ENCODE measurements at regions not wholly inside any gene's neighbourhood (a gene's known extent, or its start where the extent isn't known, plus 50 kb on each side); places are given as distances from the start of the nearest gene placed in this dataset.
"Not testable (repeated sequence)": the region's sequence is repeated elsewhere in the genome, so short reads cannot be mapped to it uniquely, and the experiment has no call there.

DNA sequence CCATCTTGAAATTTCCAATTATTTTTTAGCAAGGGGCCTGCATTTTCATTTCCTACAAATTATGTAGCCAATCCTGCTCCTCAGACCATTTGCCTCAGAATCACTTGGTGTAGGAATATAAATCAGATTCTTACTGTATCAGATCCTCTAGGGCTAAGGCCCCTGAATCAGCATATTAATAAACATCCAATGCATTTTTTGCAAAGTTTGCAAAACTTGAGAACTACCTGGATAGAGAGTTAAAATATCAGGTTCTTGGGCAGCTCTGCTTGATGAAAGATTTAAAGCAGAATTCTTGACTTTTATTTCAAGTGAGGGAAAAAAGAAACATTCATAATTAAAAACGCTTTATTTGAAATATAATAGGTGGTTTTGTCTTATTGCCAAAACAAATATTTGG is 82.2 kb upstream of the MAN1A1 start:
- no peak for DNase-seq

DNA sequence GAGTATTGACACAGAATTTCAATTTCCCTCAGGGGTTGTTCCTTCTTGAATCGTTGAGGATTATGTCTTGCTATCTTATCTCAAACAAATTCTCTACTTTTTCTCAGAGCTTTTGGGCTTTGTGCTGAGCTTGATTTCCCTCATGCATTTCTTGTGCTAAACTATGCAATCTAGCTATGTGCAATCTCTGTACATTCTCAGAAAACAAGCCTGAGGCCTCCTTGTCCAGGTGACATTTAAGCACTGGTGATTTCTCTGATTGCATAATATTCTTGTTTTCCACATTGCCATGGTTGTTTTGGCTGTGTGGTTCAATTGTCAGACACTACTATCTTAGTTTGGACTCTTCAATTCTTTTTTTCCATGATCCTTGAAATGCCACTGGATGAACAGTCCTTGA is 81.2 kb upstream of the MAN1A1 start:
- no peak for DNase-seq

DNA sequence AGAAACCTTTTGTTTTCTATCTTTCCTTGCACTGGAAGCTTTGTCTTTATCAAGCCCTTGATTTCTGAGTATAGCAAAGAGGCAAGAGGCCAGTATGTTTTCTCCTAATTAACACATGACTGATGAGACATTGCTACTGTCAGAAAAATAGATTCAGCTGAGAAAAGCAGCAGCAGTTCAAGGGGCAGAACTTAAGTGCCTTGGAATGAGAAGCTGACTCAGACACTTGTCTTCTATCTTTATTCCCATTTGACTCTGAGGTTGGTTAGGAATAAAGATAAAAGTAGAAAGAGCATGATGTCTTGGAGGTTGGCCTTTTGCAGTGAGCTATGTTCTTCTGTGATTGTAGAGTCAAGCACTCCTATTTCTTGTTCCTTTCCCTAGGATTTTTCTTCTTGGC is 79.1 kb upstream of the MAN1A1 start:
- no peak for DNase-seq

DNA sequence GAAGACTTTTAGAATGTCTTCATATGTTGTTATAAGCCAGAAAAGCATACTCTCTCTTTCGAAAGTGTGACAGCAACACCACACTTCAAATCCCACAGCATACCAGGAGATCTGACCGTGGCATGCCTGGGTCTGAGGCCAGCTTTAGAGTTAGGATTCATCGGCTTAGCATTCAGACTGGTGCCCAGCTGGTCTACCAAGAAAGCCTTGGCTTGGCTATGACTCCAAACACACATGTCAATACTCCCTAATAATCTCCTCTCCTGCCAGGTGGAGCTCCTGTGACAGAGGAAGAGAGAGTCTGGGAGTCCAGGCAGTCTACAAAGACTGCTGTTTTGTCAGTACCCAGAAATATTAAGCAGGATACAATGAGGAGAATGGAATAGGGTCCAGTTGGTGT is 77.1 kb upstream of the MAN1A1 start:
- no peak for DNase-seq

DNA sequence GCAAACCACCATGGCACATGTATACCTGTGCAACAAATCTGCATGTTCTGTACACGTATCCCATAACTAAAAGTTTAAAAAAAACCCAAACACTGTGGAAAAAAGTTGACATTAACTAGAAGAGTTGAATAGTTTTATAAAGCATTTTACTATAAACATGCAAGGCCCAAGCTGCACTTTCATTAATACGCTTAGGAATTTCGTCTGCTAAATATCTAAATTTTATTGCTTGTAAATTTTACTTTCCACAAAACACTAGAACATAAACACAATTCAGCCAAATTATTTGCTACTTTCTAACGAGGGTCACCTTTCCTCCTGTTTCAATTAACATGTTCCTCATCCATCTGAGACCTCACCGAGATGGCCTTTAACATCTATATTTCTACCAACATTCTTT is 74.4 kb upstream of the MAN1A1 start:
- no peak for DNase-seq

DNA sequence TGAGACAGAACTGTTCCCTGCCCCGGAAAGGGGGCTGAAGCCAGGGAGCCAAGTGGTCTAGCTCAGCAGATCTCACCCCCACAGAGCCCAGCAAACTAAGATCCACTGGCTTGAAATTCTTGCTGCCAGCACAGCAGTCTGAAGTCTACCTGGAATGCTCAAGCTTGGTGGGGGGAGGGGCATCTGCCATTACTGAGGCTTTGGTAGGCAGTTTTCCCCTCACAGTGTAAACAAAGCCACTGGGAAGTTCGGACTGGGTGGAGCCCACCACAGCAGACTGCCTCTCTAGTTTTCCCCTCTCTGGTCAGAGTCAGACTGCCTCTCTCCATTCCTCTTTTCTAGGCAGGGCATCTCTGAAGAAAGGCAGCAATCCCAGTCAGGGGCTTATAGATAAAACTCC is 68.5 kb upstream of the MAN1A1 start:
- not testable (repeated sequence) for DNase-seq

DNA sequence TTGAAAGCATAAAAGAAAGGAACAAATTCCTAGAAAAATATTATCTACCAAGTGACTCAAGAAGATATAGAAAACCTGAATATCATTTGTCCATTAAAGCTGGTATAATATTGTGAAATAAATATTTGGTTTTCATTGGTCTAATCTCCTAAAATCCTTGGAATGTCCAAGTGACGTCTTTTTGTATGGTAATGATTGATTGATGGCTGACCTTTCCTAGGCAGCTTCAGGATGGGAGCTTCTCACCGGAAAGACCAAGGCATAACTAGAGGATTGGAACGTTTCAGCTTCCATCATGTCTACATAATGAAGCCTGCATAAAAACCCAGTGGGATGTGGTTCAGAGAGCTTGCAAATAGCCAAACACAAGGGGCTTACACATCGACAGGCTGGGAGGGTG is 57.6 kb upstream of the MAN1A1 start:
- DNase-seq, result no peak

DNA sequence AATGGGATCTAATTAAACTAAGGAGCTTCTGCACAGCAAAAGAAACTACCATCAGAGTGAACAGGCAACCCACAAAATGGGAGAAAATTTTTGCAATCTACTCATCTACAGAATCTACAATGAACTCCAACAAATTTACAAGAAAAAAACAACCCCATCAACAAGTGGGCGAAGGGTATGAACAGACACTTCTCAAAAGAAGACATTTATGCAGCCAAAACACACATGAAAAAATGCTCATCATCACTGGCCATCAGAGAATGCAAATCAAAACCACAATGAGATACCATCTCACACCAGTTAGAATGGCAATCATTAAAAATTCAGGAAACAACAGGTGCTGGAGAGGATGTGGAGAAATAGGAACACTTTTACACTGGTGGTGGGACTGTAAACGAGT is 55.6 kb upstream of the MAN1A1 start:
- DNase-seq, result not testable (repeated sequence)

All from activated effector memory CD4-positive, alpha-beta T cell treated with Interleukin-2 at 50 U/mL for 16 hours (primary cell).